KMS-11 (cell line): ENCODE measurements at regions not wholly inside any gene's neighbourhood (a gene's known extent, or its start where the extent isn't known, plus 50 kb on each side); places are given as distances from the start of the nearest gene placed in this dataset.
"Not testable (repeated sequence)": the region's sequence is repeated elsewhere in the genome, so short reads cannot be mapped to it uniquely, and the experiment has no call there.

Source experiments
- H2AFZ ChIP-seq: fragments of 200-600 bp; sonication (generic); 2 replicates; pipeline ENCODE4 v1.6.1; 2016; ENCODE audit warnings: antibody characterized with exemption, mixed run types, low read depth
- H3K27ac ChIP-seq: fragments of 200-600 bp; sonication (generic); 2 replicates; pipeline ENCODE4 v1.6.1; 2016; ENCODE audit warnings: mild to moderate bottlenecking, mixed run types
- H3K27me3 ChIP-seq: fragments of 200-600 bp; sonication (generic); 2 replicates; pipeline ENCODE4 v1.6.1; 2017; ENCODE audit warnings: mild to moderate bottlenecking, low read depth, mixed run types, moderate library complexity; ENCODE audit not compliant: insufficient read depth
- H3K36me3 ChIP-seq: fragments of 200-600 bp; sonication (generic); 2 replicates; pipeline ENCODE4 v1.6.1; 2017; ENCODE audit warnings: mild to moderate bottlenecking, mixed run types; ENCODE audit not compliant: insufficient read depth
- H3K4me1 ChIP-seq: fragments of 200-600 bp; sonication (generic); 2 replicates; pipeline ENCODE4 v1.6.1; 2016; ENCODE audit warnings: mild to moderate bottlenecking, low read depth, mixed run types; ENCODE audit not compliant: poor library complexity, severe bottlenecking
- H3K4me2 ChIP-seq: fragments of 200-600 bp; sonication (generic); 2 replicates; pipeline ENCODE4 v1.7.0; 2016; ENCODE audit warnings: mild to moderate bottlenecking, mixed run types
- H3K4me3 ChIP-seq: fragments of 200-600 bp; sonication (generic); IDR thresholded peaks from 2 replicates; pipeline ENCODE4 v1.6.1; 2017; ENCODE audit warnings: low read depth, low read length, mixed read lengths; ENCODE audit not compliant: insufficient read depth
- H3K79me2 ChIP-seq: fragments of 200-600 bp; sonication (generic); 2 replicates; pipeline ENCODE4 v1.6.1; 2016; ENCODE audit warnings: low read depth, mixed run types; ENCODE audit not compliant: insufficient read depth
- H3K9ac ChIP-seq: fragments of 200-600 bp; sonication (generic); 2 replicates; pipeline ENCODE4 v1.6.1; 2016; ENCODE audit warnings: mild to moderate bottlenecking, mixed run types
- H4K20me1 ChIP-seq: fragments of 200-600 bp; sonication (generic); 2 replicates; pipeline ENCODE4 v1.6.1; 2016; ENCODE audit warnings: mild to moderate bottlenecking, mixed run types; ENCODE audit not compliant: insufficient read depth
- TF ChIP-seq, protein P1 (sequence below): fragments of 200-600 bp; sonication (generic); conservative IDR thresholded peaks from 2 replicates; pipeline ENCODE4 v1.6.1; 2017; ENCODE audit warnings: low read depth, mild to moderate bottlenecking, antibody characterized with exemption, low read length, moderate library complexity, mixed read lengths

DNA sequence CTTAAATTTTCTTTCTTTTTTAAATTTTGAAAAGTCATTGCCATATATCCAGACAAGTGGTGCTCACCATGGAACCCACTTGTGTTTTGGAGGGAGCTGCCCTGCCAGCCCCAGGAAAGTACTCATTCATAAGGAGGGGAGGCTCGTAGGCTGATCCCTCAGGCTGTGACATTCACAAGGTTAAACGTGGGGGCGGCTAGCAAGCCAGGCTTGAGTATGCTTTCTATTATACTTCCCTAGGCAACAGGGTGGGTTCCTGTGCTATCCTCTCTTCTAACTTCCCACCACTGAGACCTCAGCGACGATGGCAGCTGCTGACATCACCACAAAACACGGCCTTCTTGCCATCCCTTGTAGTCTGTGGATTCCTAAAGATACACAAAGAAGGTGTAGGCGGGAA lies 160.5 kb upstream of the C2CD4B start:
- Histone ChIP-seq H3K27ac (no peak overlapping the region), H3K4me2 (no peak overlapping the region), H3K36me3 (no peaks in the 10 kb centered on the region), H3K4me3 (no peak overlapping the region), H2AFZ (no peak overlapping the region), H3K79me2 (no peaks in the 10 kb centered on the region), H4K20me1 (no peaks in the 10 kb centered on the region), H3K4me1 (no peaks in the 10 kb centered on the region), H3K9ac (no peak overlapping the region), H3K27me3 (no peaks in the 10 kb centered on the region)
- TF ChIP-seq, protein P1, sequence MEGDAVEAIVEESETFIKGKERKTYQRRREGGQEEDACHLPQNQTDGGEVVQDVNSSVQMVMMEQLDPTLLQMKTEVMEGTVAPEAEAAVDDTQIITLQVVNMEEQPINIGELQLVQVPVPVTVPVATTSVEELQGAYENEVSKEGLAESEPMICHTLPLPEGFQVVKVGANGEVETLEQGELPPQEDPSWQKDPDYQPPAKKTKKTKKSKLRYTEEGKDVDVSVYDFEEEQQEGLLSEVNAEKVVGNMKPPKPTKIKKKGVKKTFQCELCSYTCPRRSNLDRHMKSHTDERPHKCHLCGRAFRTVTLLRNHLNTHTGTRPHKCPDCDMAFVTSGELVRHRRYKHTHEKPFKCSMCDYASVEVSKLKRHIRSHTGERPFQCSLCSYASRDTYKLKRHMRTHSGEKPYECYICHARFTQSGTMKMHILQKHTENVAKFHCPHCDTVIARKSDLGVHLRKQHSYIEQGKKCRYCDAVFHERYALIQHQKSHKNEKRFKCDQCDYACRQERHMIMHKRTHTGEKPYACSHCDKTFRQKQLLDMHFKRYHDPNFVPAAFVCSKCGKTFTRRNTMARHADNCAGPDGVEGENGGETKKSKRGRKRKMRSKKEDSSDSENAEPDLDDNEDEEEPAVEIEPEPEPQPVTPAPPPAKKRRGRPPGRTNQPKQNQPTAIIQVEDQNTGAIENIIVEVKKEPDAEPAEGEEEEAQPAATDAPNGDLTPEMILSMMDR = no peak

DNA sequence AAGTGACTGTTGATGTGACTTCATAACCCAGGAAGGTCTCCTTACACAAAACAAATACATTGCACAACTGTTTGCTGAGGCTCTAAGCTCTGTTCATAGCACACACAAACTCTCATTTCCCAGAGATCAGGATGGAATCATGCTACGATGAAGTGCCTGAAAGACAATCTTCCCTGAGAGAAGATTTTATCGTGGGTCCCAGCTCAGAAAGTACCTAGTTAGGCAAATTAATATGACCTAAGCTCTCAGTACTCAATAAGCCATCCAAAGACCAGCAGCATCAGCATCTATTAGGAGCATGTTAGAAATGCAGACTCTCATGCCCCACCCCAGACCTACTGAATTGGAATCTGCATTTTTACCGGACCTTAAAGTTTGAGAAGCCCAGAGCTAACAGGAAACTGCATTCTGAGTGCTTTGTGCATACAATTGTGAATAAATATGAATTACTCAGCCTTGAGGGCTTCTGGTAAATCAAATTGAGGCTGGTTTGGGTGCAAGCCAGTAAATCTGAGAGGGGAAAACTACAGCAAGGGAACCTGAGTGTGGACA lies 161.5 kb upstream of the C2CD4B start:
- H3K9ac ChIP-seq = no peak overlapping the region
- no peaks in the 10 kb centered on the region for H3K27me3 ChIP-seq
- no peaks in the 10 kb centered on the region for H3K36me3 ChIP-seq
- H3K4me1 ChIP-seq = no peaks in the 10 kb centered on the region
- H3K79me2 ChIP-seq = no peaks in the 10 kb centered on the region
- no peaks in the 10 kb centered on the region for H4K20me1 ChIP-seq
- H3K4me2 ChIP-seq = no peak overlapping the region
- no peak overlapping the region for H2AFZ ChIP-seq
- TF ChIP-seq, protein P1 = no peak
- no peak overlapping the region for H3K4me3 ChIP-seq
- H3K27ac ChIP-seq = no peak overlapping the region

DNA sequence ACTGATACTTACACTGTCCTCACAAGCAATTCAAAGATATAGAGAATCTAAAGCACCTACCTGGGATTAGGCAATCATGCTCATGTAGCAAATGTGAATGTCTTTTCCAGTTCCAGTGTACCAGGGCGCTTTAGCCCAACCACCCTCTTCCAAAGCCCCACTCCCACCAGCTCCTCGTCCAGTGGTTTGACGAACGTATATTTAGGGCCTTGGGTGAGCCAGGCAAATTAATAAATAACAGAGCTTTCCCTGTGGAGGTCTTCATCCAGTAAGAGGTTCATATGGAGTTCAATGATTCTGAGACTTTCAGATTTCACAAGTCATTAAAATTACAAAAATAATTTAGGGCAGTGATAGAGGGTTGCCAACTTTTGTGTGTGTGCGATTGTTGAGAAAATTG lies 162.3 kb upstream of the C2CD4B start:
- Histone ChIP-seq H3K27ac (no peak overlapping the region), H3K79me2 (no peaks in the 10 kb centered on the region), H3K27me3 (no peaks in the 10 kb centered on the region), H3K4me2 (no peak overlapping the region), H2AFZ (no peak overlapping the region), H3K36me3 (no peaks in the 10 kb centered on the region), H4K20me1 (no peaks in the 10 kb centered on the region), H3K4me1 (no peaks in the 10 kb centered on the region), H3K4me3 (no peak overlapping the region), H3K9ac (no peak overlapping the region)
- TF ChIP-seq, protein P1 = no peak

DNA sequence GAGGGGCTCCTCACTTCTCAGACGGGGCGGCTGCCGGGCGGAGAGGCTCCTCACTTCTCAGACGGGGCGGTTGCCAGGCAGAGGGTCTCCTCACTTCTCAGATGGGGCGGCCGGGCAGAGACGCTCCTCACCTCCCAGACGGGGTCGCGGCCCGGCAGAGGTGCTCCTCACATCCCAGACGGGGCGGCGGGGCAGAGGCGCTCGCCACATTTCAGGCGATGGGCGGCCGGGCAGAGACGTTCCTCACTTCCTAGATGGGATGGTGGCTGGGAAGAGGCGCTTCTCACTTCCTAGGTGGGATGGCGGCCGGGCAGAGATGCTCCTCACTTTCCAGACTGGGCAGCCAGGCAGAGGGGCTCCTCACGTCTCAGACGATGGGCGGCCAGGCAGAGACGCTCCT lies 167.4 kb upstream of the C2CD4B start:
- H4K20me1 ChIP-seq, H3K27me3 ChIP-seq, H3K79me2 ChIP-seq, H3K36me3 ChIP-seq, H3K4me3 ChIP-seq, H3K4me1 ChIP-seq, H3K9ac ChIP-seq, H3K4me2 ChIP-seq, H3K27ac ChIP-seq, H2AFZ ChIP-seq: not testable (repeated sequence)

DNA sequence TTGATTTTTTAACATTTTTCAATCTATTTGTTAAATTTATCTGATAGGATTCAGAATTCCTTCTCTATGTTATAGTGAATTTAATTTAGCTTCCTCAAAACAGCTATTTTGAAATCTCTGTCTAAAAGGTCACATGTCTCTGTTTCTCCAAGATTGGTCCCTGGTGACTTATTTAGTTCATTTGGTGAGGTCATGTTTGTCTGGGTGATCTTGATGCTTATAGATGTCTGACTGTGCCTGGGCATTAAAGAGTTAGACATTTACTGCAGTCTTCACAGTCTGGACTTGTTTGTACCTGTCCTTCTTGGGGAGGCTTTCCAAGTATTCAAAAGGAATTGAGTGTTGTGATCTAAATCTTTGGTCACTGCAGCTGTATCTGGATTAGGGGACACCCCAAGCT lies 169.5 kb upstream of the C2CD4B start:
- no peak overlapping the region for H3K4me2 ChIP-seq
- H2AFZ ChIP-seq = no peak overlapping the region
- no peaks in the 10 kb centered on the region for H3K4me1 ChIP-seq
- H3K9ac ChIP-seq = no peak overlapping the region
- no peaks in the 10 kb centered on the region for H3K36me3 ChIP-seq
- H3K27ac ChIP-seq = no peak overlapping the region
- no peaks in the 10 kb centered on the region for H3K27me3 ChIP-seq
- TF ChIP-seq, protein P1 = no peak
- H3K4me3 ChIP-seq = no peak overlapping the region
- no peaks in the 10 kb centered on the region for H4K20me1 ChIP-seq
- H3K79me2 ChIP-seq = no peaks in the 10 kb centered on the region
